Neural progenitor cell (in vitro differentiated cells): ENCODE measurements at regions not wholly inside any gene's neighbourhood (a gene's known extent, or its start where the extent isn't known, plus 50 kb on each side); places are given as distances from the start of the nearest gene placed in this dataset.

Experiments used
- EZH2 ChIP-seq: fragments of 200-600 bp; sonication (generic); IDR thresholded peaks from 2 replicates; pipeline ENCODE4 v1.6.1; 2017; ENCODE audit warnings: antibody characterized with exemption, mild to moderate bottlenecking, moderate library complexity
- EZH2phosphoT487 ChIP-seq: fragments of 200-600 bp; sonication (generic); IDR thresholded peaks from 2 replicates; pipeline ENCODE4 v1.6.1; 2017; ENCODE audit warnings: antibody characterized with exemption
- TF ChIP-seq, protein P1 (sequence below): fragments of 200-600 bp; sonication (generic); IDR thresholded peaks from 2 replicates; pipeline ENCODE4 v1.5.1; 2017; ENCODE audit warnings: antibody characterized with exemption, mild to moderate bottlenecking

DNA sequence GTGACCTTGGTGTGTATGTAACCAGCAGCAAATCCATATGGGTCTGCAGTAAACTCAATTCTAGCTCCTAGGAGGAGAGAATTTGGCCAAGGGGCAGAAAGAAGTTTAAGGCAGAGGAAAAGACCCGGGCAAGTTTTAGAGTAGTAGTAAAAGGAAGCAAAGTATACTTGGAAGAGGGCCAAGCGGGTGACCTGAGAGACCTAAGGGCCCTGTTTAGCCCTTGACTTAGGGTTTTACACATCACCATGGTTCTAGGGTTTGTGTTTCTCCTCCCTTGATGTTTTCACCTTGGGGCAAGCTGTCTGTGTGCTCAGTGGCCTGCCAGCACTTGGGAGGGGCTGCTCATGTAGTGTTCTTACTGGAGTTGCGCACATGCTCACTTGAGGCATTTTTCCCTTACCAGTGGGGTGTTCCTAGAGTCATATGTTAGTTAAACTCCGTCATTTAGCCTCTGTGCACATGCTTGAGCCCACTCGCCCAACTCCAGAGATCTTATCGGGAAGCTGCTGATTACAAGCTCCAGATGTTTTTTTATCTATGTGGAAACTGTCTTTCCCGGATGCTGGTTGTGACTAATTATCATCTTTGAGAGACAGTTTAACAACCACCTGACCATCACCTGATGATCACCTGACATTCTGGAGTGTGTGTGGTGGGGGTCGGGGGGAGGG, 137.6 kb upstream of the PRSS1 start:
- TF ChIP-seq, protein P1, sequence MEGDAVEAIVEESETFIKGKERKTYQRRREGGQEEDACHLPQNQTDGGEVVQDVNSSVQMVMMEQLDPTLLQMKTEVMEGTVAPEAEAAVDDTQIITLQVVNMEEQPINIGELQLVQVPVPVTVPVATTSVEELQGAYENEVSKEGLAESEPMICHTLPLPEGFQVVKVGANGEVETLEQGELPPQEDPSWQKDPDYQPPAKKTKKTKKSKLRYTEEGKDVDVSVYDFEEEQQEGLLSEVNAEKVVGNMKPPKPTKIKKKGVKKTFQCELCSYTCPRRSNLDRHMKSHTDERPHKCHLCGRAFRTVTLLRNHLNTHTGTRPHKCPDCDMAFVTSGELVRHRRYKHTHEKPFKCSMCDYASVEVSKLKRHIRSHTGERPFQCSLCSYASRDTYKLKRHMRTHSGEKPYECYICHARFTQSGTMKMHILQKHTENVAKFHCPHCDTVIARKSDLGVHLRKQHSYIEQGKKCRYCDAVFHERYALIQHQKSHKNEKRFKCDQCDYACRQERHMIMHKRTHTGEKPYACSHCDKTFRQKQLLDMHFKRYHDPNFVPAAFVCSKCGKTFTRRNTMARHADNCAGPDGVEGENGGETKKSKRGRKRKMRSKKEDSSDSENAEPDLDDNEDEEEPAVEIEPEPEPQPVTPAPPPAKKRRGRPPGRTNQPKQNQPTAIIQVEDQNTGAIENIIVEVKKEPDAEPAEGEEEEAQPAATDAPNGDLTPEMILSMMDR, result no peak
- TF ChIP-seq EZH2 (no peak), EZH2phosphoT487 (no peak)
